Skeletal muscle tissue (tissue), 3 donors: ENCODE measurements at regions not wholly inside any gene's neighbourhood (a gene's known extent, or its start where the extent isn't known, plus 50 kb on each side); places are given as distances from the start of the nearest gene placed in this dataset.

ENCODE experiments used
- H3K27ac ChIP-seq: one replicate; pipeline ENCODE4 v1.7.0; 2013; ENCODE audit warnings: mild to moderate bottlenecking, low read depth, low read length, inconsistent platforms
- H3K27me3 ChIP-seq, 3 donors: one replicate each; pipeline ENCODE4 v1.7.0; 2013; ENCODE audit warnings: low read length in 3 of 3; ENCODE audit not compliant: control insufficient read depth in 3 of 3, insufficient read depth in 3 of 3
- H3K36me3 ChIP-seq, 3 donors: one replicate each; pipeline ENCODE4 v1.7.0; 2013; ENCODE audit warnings: low read length in 3 of 3; ENCODE audit not compliant: control insufficient read depth in 3 of 3, insufficient read depth in 3 of 3
- H3K4me1 ChIP-seq, 3 donors: one replicate each; pipeline ENCODE4 v1.7.0; 2013; ENCODE audit warnings: low read length in 3 of 3, mild to moderate bottlenecking in 3 of 3; ENCODE audit not compliant: control insufficient read depth in 3 of 3, insufficient read depth in 3 of 3
- H3K4me3 ChIP-seq, 3 donors: one replicate each; pipeline ENCODE4 v1.7.0; 2013; ENCODE audit warnings: low read length in 3 of 3
- H3K9ac ChIP-seq, 3 donors: one replicate each; pipeline ENCODE4 v1.7.0; 2013; ENCODE audit warnings: low read length in 3 of 3, mild to moderate bottlenecking in 3 of 3, moderate library complexity in 2 of 3, low read depth in 1 of 3
- H3K9me3 ChIP-seq, 3 donors: one replicate each; pipeline ENCODE4 v1.7.0; 2013; ENCODE audit warnings: low read length in 3 of 3; ENCODE audit not compliant: control insufficient read depth in 3 of 3
- donor health status: Osteomylitis.

DNA sequence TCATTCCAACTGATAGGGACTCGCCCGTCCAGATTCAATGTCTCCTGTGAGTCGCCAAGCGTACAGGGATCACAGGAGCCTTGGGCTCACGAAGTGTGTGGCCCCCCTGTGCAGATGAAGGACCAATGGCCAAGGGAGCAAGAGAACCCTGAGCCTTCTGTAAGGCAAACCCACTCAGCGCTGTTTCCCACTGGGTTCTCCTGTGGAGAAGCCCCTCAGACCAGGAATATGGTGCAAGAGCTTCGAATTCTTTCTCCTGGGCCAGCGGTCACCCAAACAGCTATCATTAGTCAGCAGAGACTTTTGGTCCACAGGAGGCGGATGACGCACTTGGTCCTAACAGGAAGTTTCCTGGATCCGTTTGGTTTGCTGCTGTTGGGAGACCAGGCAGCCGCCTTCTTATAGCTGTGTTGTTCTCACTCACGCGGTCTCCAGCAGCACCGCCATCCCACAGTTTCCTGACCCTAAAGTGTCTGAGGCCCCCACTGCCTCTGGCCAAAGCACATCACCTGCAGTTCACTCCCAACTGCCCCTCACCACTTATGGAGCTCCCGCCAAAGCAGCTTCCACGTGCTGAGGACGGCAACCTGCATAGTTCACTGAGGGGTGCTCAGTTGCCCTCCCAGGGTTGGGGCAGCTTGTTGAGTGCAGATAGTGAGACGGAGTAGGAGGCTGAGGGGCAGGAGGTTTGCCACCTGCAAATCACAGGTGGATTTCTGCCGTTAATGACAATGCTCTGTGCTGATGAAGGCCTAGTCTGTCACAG, 268.6 kb downstream of the ERMARD start:
- H3K27me3 ChIP-seq: peaks cover 0 to 9% (median 0%) of the 10 kb centered on the region in 3 donors
- peaks cover 4 to 14% (median 11%) of the 10 kb centered on the region in 3 donors for H3K4me1 ChIP-seq
- H3K36me3 ChIP-seq: no peaks in the 10 kb centered on the region
- H3K9ac ChIP-seq: peak overlapping the region in 1 of 3 donors; percentile 45
- H3K9me3 ChIP-seq: no peaks in the 10 kb centered on the region
- no peak overlapping the region for H3K27ac ChIP-seq
- no peak overlapping the region for H3K4me3 ChIP-seq

DNA sequence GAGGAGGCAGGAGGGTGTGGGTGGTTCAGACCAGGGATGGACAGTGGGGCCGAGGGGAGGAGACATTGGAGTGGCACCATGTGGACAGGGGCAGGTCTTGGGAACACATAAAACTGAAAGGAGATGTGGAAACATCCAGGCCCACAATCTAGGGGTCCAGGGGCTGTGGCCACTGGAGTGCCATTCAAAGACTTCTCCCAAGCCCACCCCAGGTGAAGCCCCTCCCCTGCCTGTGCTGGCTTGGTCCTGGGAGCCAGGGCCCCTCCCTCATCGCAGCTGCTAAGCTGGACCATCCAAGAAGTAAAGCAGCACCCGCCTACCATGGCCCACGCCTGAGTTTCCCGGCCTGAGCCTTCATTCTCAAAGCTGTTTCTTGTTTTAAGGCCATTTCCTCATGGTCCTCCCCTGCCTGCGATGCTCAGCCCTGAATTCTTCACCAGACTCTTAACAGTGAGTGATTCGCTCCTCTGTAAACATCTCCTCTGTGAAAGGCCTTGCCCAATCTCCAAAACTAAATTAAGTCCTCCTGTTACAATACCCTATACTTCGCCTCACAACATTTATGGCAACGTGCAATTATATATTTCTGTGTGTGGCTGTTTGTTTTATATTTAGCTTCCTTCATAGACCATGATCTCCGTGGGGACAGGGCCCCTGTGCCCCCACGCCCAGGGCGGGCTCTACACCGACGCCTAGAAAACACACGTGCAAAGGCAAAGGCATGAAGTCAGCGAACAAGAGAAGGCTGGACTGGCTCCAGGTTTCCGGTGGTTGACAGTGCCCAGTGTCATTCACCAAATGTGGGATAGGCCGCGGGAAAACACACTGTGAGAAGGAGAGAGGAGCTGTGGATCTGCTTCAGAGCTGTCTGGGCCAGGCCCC, 267.8 kb downstream of the ERMARD start:
- Histone ChIP-seq H3K4me3 (no peak overlapping the region), H3K4me1 (peaks cover 4 to 12% (median 11%) of the 10 kb centered on the region in 3 donors), H3K9ac (peak overlapping the region in 1 of 3 donors; percentile 45), H3K27ac (peak overlapping the region; percentile 28), H3K36me3 (no peaks in the 10 kb centered on the region), H3K27me3 (peaks cover 0 to 9% (median 0%) of the 10 kb centered on the region in 3 donors), H3K9me3 (no peaks in the 10 kb centered on the region)

DNA sequence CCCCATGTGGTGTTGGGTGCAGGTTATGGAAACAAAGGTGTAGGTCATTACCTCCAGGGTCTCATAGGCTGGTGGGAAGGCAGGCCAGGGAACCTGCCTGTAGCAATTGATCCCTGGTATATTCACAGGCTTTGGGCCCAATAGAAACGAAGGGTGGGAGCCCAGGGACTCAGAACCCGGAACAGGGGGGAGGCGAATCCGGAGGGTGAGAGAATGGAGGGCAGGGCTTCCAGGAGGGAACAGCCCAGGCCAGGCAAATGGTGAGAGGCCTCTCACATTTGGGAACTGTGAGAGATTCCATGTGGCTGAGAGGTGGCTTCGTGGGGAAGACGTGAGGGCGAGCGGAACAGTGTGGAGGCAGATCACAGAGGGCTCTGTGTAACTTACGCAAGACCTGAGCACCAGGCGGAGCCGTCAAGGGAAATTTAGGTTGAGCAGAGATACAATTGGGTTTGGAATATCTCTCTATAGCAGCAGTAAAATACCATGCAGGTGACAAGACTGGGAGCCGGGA, 267.1 kb downstream of the ERMARD start:
- Histone ChIP-seq H3K9me3 (no peaks in the 10 kb centered on the region), H3K27ac (no peak overlapping the region), H3K27me3 (peaks cover 2 to 9% (median 3%) of the 10 kb centered on the region in 3 donors), H3K36me3 (no peaks in the 10 kb centered on the region), H3K4me1 (peaks cover 4 to 12% (median 11%) of the 10 kb centered on the region in 3 donors), H3K9ac (no peak overlapping the region), H3K4me3 (no peak overlapping the region)

DNA sequence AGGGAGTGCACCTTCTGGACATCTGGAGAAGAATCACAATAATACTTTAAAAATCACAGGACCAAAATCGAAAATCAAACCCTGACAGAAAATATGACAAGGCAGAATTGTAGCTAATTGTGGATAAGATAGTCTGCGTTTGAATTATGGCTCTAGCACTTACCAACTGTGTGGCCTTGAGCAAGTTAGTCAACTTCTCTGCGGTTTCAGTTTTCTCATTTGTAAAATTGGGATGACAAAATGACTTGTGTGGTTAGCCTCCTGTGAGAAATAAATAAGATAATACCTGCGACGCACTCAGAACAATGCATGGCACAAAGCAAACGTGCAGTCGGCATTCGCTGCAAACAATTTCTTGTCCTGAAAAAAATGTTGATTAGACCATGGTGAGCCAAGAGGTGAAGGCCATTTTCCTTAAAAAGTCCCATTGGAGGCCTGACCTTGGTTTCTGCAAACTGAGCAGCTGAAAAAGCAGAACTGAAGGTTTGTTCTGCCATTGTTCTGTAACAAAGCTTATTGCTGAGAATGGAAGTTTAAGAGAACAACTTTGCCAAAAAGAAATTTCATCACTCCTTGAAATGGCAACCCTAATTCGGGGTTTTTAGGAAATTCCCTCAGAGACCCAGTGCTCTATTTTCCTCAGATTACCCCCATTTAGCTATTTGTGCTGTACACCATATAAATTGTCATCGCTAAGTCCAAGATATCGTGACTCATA, 266.3 kb downstream of the ERMARD start:
- no peaks in the 10 kb centered on the region for H3K36me3 ChIP-seq
- H3K27ac ChIP-seq: no peak overlapping the region
- no peak overlapping the region for H3K9ac ChIP-seq
- H3K9me3 ChIP-seq: peaks cover 0 to 3% (median 0%) of the 10 kb centered on the region in 3 donors
- H3K27me3 ChIP-seq: peaks cover 4 to 5% (median 5%) of the 10 kb centered on the region in 3 donors
- no peak overlapping the region for H3K4me3 ChIP-seq
- peaks cover 4 to 12% (median 11%) of the 10 kb centered on the region in 3 donors for H3K4me1 ChIP-seq

DNA sequence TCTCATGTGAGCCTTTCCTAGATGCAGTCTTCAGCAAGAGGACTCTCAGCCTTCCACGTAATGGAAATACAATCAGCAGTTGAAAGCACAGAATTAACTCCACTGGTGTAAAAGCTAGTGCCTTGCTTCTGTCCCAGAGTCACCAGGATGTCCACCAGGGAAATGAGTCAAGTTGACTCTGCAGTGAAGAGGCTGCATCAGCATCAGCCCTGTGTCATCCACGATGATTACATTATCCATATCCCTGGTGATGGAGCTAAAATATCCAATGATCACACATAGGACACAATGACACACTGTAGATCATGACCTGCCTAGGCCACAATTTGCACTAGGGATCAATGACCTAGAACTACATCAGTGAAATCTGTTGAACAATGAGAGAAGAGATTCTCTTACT, 262.4 kb downstream of the ERMARD start:
- H3K9me3 ChIP-seq: peaks cover 0 to 3% (median 0%) of the 10 kb centered on the region in 3 donors
- no peaks in the 10 kb centered on the region for H3K36me3 ChIP-seq
- peaks cover 0 to 5% (median 4%) of the 10 kb centered on the region in 3 donors for H3K27me3 ChIP-seq
- H3K9ac ChIP-seq: no peak overlapping the region
- no peak overlapping the region for H3K27ac ChIP-seq
- H3K4me1 ChIP-seq: peaks cover 11 to 15% (median 13%) of the 10 kb centered on the region in 3 donors
- no peak overlapping the region for H3K4me3 ChIP-seq

DNA sequence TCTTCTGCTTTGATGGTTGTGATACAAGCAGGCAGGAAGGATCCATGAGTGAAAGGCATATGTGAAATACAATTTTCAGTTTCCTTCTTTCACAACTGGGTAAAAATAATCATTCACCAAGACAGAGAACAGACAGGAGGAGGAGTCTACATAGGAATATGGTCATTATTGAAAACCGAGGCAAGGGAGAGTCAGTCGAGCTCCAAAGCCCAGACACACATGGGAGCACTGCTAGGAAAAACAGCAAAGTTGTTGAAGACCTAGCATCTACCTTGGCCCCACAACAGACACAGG, 260.6 kb downstream of the ERMARD start:
- no peaks in the 10 kb centered on the region for H3K36me3 ChIP-seq
- peaks cover 0 to 7% (median 5%) of the 10 kb centered on the region in 3 donors for H3K27me3 ChIP-seq
- no peak overlapping the region for H3K27ac ChIP-seq
- peaks cover 0 to 3% (median 0%) of the 10 kb centered on the region in 3 donors for H3K9me3 ChIP-seq
- H3K4me1 ChIP-seq: peaks cover 11 to 15% (median 13%) of the 10 kb centered on the region in 3 donors
- no peak overlapping the region for H3K4me3 ChIP-seq
- H3K9ac ChIP-seq: no peak overlapping the region

DNA sequence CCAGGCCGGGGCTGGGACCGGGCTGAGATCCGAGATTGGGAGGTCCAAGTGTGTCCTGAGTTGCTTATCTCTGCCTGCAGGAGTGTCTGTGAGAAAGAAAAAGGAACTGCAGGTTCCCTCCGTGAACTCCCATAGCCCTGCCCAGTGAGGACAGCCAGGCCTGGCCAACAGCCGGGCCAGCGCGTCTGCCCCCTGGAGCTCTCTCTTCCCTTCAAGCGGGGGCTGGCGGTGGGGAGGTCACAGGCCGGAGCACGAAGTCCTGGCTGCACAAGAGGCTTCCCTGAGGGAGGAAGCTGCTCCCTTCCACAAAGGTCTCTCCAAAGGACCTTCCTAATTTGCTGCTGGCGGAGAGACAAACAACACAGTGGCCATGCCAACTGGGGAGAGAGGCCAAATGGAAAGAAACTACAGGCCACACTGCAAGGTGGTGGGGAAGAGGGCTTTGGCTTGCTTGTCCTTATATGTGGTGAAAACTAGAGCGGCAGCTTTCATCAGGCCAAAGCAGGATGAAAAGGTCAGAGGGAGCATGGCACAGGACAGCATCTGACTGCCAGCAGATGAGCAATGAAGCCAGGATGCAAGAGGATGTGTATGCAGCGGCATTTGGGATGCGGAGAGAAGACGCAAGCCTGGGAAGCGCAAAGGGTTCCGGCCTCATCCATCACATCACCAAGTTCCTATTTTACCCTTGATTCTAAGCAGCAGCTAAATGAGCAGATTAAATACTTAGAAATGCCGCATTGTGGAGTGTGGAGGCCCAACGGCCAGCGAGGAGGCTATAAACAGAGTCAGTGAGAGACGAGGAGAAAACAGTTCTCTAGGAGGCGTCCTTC, 260.0 kb downstream of the ERMARD start:
- Histone ChIP-seq H3K27ac (no peak overlapping the region), H3K9ac (peak overlapping the region in 2 of 3 donors; percentile 43 to 54), H3K4me3 (peak overlapping the region; percentile 24 to 35 (median 30)), H3K4me1 (peaks cover 11 to 15% (median 13%) of the 10 kb centered on the region in 3 donors), H3K36me3 (no peaks in the 10 kb centered on the region), H3K27me3 (peaks cover 0 to 10% (median 5%) of the 10 kb centered on the region in 3 donors), H3K9me3 (peaks cover 0 to 3% (median 0%) of the 10 kb centered on the region in 3 donors)

DNA sequence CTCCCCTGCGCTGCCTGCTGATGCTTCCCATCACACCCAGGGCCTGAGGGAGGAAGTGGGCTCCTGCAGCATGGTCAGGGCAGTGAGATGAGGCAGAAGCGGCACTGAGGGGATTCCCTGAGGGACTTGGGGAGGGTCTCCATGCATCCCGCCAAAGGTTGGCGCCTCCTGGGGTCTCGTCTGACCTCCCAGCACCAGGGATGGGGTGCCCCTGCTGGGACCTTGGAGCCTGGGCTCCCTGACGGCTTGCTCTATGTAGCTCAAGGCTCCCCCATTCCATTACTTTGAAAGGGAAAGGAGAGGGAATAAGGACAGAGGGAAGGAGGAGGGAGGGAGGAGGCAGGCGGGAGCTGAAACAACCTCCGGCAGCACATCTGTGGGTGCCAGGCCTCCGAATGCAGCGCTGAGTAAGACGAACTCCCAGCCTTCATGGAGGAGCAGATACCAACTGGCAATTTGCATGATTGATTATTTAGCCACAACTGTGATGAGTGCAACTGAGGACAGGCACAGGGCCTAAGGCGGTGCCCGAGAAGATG, 259.3 kb downstream of the ERMARD start:
- Histone ChIP-seq H3K9ac (peak overlapping the region in 2 of 3 donors; percentile 43 to 54), H3K27ac (no peak overlapping the region), H3K4me3 (peak overlapping the region; percentile 24 to 35 (median 30)), H3K4me1 (peaks cover 11 to 15% (median 13%) of the 10 kb centered on the region in 3 donors), H3K27me3 (peaks cover 0 to 11% (median 5%) of the 10 kb centered on the region in 3 donors), H3K9me3 (peaks cover 0 to 3% (median 0%) of the 10 kb centered on the region in 3 donors), H3K36me3 (no peaks in the 10 kb centered on the region)
